Suprapubic skin (tissue), 4 donors: ENCODE measurements at regions not wholly inside any gene's neighbourhood (a gene's known extent, or its start where the extent isn't known, plus 50 kb on each side); places are given as distances from the start of the nearest gene placed in this dataset.

Experiments used
- CTCF ChIP-seq, 2 donors: fragments of 200-600 bp in 1 of 2; fragments of 450-650 bp in 1 of 2; sonication (generic) in 1 of 2; IDR thresholded peaks; one replicate each; pipeline ENCODE4 v1.5.1; 2016 to 2019; ENCODE audit warnings: antibody characterized with exemption in 2 of 2, mild to moderate bottlenecking in 1 of 2, moderate library complexity in 1 of 2
- EP300 ChIP-seq: sonication (generic); formaldehyde crosslinking; IDR thresholded peaks from one replicate; pipeline ENCODE4 v1.6.1; 2017; ENCODE audit warnings: antibody characterized with exemption
- POLR2A ChIP-seq, 2 donors: fragments of 450-650 bp; IDR thresholded peaks; one replicate each; pipeline ENCODE4 v1.6.1; 2017; ENCODE audit warnings: antibody characterized with exemption in 2 of 2, mild to moderate bottlenecking in 2 of 2, moderate library complexity in 2 of 2
- POLR2AphosphoS5 ChIP-seq, 3 donors: sonication (generic); formaldehyde crosslinking; IDR thresholded peaks; one replicate each; pipeline ENCODE4 v1.6.1; 2017; ENCODE audit warnings: antibody characterized with exemption in 3 of 3

GRCh38 chr12:61860451-61860850, 399.8 kb upstream of the USP15 start:
- TF ChIP-seq CTCF (IDR thresholded peaks at IDR 0.05) (no peak), EP300 (no peak), POLR2AphosphoS5 (IDR thresholded peaks at IDR 0.05) (no peak), POLR2A (IDR thresholded peaks at IDR 0.05) (no peak)
